SK-N-SH (cell line): ENCODE measurements at regions not wholly inside any gene's neighbourhood (a gene's known extent, or its start where the extent isn't known, plus 50 kb on each side); places are given as distances from the start of the nearest gene placed in this dataset.

ENCODE experiments used
- CTCF ChIA-PET: fragments of 300-600, 350-600 bp; formaldehyde crosslinking; extraction: SDS; loops from one replicate; lab custom pipeline; 2021; lab: Yijun Ruan, JAX
- POLR2A ChIA-PET: fragments of 350-600 bp; sonication (Branson Sonifier 250); formaldehyde crosslinking; extraction: SDS; loops from one replicate; lab custom pipeline; 2020; ENCODE audit warnings: antibody characterized with exemption, inconsistent platforms; lab: Yijun Ruan, JAX
- DNase-seq: peaks from one replicate; pipeline ENCODE4 v3.0.0; 2012
- H2AFZ ChIP-seq: fragments of 200-600 bp; sonication (generic); 2 replicates; pipeline ENCODE4 v1.8.1; 2016; ENCODE audit warnings: antibody characterized with exemption, mild to moderate bottlenecking, low read depth
- H3F3A ChIP-seq: fragments of 200-600 bp; sonication (generic); replicated peaks from 2 replicates; pipeline ENCODE3; 2016; ENCODE audit warnings: antibody characterized with exemption, mild to moderate bottlenecking; ENCODE audit not compliant: insufficient read depth
- H3K27ac ChIP-seq, 2 experiments: fragments of 200-500 bp in 1 of 2; fragments of 200-600 bp in 1 of 2; sonication (Bioruptor generic) in 1 of 2; sonication (generic), shearing (Covaris generic) in 1 of 2; 2 replicates each; pipeline versions ENCODE4 v1.5.1 to v1.6.1; 2014 to 2016; ENCODE audit warnings: low read depth in 2 of 2, inconsistent platforms in 1 of 2, low read length in 1 of 2, mild to moderate bottlenecking in 1 of 2, mixed read lengths in 1 of 2
- H3K27me3 ChIP-seq: fragments of 200-600 bp; sonication (generic), shearing (Covaris generic); 2 replicates; pipeline ENCODE4 v1.6.1; 2016; ENCODE audit warnings: mixed run types; ENCODE audit not compliant: insufficient read depth
- H3K36me3 ChIP-seq, 2 experiments: fragments of 200-500 bp in 1 of 2; fragments of 200-600 bp in 1 of 2; sonication (Bioruptor generic) in 1 of 2; sonication (generic) in 1 of 2; replicated peaks in 1 of 2; 2 replicates each; pipeline versions ENCODE3 to v1.5.1; 2014 to 2016; ENCODE audit warnings: low read length in 1 of 2, mild to moderate bottlenecking in 1 of 2; ENCODE audit not compliant: insufficient read depth in 2 of 2, control insufficient read depth in 1 of 2
- H3K4me1 ChIP-seq, 2 experiments: fragments of 200-500 bp in 1 of 2; fragments of 200-600 bp in 1 of 2; sonication (Bioruptor generic) in 1 of 2; sonication (generic), shearing (Covaris generic) in 1 of 2; 2 replicates each; pipeline versions ENCODE4 v1.5.1 to v1.6.1; 2014 to 2016; ENCODE audit warnings: low read depth in 1 of 2, low read length in 1 of 2, mixed run types in 1 of 2; ENCODE audit not compliant: insufficient read depth in 2 of 2, control insufficient read depth in 1 of 2
- H3K4me2 ChIP-seq: fragments of 200-600 bp; sonication (generic), shearing (Covaris generic); 2 replicates; pipeline ENCODE4 v1.6.1; 2017; ENCODE audit warnings: mixed run types
- H3K4me3 ChIP-seq, 2 experiments: fragments of 200-500 bp in 1 of 2; fragments of 200-600 bp in 1 of 2; sonication (Bioruptor generic) in 1 of 2; sonication (generic), shearing (Covaris generic) in 1 of 2; 2 replicates each; pipeline versions ENCODE4 v1.5.1 to v1.8.1; 2014 to 2016; ENCODE audit warnings: low read depth in 2 of 2, inconsistent platforms in 1 of 2, low read length in 1 of 2, mild to moderate bottlenecking in 1 of 2, mixed read lengths in 1 of 2, moderate library complexity in 1 of 2
- H3K79me2 ChIP-seq: fragments of 200-600 bp; sonication (generic); 2 replicates; pipeline ENCODE4 v1.8.1; 2017; ENCODE audit warnings: mild to moderate bottlenecking; ENCODE audit not compliant: insufficient read depth
- H3K9ac ChIP-seq: fragments of 200-600 bp; sonication (generic); 2 replicates; pipeline ENCODE4 v1.6.1; 2017; ENCODE audit warnings: mixed run types
- H3K9me2 ChIP-seq: fragments of 200-600 bp; sonication (generic); 2 replicates; pipeline ENCODE4 v1.6.1; 2017; ENCODE audit warnings: mixed run types
- H3K9me3 ChIP-seq: fragments of 200-600 bp; sonication (generic); 2 replicates; pipeline ENCODE4 v1.6.1; 2017; ENCODE audit warnings: mixed run types, mild to moderate bottlenecking, moderate library complexity
- H4K20me1 ChIP-seq: fragments of 200-600 bp; sonication (generic); 2 replicates; pipeline ENCODE4 v1.6.1; 2017; ENCODE audit warnings: mild to moderate bottlenecking, mixed run types; ENCODE audit not compliant: insufficient read depth
- GATA2 ChIP-seq: sonication (generic); formaldehyde crosslinking; IDR thresholded peaks from 2 replicates; pipeline ENCODE4 v1.5.0; 2020; ENCODE audit warnings: mild to moderate bottlenecking, missing genetic modification reagents
- MEF2A ChIP-seq: IDR thresholded peaks from 2 replicates; pipeline ENCODE4 v1.4.0; 2012; ENCODE audit warnings: low read depth, borderline replicate concordance
- TCF12 ChIP-seq: IDR thresholded peaks from 2 replicates; pipeline ENCODE4 v1.4.0; 2012
- YY1 ChIP-seq: IDR thresholded peaks from 2 replicates; pipeline ENCODE4 v1.4.0; 2012; ENCODE audit warnings: low read depth, mild to moderate bottlenecking
- WGBS: methylation state at CpG from one replicate; pipeline ENCODE4 v1.1.6; 2017; ENCODE audit warnings: low lambda C conversion rate; 5-methylcytosine and 5-hydroxymethylcytosine counted together
- TF ChIP-seq, protein P1 (sequence below): fragments of 150-350 bp; IDR thresholded peaks from 2 replicates; pipeline ENCODE4 v1.6.1; 2017; ENCODE audit warnings: antibody characterized with exemption, low read length, low read depth, borderline replicate concordance
- TF ChIP-seq, protein P2 (sequence below): IDR thresholded peaks from 2 replicates; pipeline ENCODE4 v1.4.0; 2012; ENCODE audit warnings: low read depth, borderline replicate concordance
- TF ChIP-seq, protein P3 (sequence below): IDR thresholded peaks from 2 replicates; pipeline ENCODE4; 2012

DNA sequence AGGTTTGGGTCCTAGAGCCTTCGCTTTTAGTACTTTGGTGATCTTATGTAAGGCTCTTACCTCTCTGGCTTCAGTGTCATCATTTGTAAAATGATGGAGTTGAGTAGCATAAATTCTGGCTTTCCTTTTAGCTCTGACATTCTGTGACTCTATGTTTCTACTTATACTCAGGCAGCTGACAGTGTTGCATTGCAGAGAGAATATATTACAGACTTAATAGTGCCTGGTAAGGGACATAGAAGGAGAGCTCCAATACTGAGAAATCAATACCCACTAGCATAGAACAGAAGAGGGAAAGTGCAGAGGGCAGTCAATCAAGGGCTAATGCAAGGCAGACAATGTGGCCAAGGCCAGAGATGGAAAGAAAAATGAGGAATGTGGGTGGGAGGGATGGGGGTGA is 371.4 kb upstream of the TLE4 start (continued):
- TF ChIP-seq, protein P1, sequence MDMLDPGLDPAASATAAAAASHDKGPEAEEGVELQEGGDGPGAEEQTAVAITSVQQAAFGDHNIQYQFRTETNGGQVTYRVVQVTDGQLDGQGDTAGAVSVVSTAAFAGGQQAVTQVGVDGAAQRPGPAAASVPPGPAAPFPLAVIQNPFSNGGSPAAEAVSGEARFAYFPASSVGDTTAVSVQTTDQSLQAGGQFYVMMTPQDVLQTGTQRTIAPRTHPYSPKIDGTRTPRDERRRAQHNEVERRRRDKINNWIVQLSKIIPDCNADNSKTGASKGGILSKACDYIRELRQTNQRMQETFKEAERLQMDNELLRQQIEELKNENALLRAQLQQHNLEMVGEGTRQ: no peak

DNA sequence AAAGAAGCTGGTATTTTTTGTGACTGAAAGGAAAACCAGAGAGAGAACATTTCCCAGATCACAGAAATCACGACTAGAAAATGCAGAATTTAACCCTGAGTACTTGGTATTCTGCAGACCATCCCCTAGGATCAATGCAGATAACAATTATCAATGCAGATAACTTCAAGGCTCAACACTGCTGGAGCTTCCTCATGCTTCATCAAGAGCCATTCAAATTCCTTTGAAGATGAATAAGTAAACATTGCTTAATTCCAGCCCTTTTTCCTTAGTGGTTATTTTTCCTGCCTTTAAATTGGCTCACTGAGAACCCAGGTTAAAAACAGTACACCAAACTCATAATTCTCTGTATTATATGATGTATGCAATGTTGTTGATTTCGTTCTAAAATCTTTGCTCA is 370.1 kb upstream of the TLE4 start:
- H4K20me1 ChIP-seq: no peaks in the 10 kb centered on the region
- H3K9ac ChIP-seq: no peak overlapping the region
- ChIA-PET POLR2A (no interaction called here), CTCF (interaction anchor here (0.9 kb wide), 1 partner anchor 36 kb away, joined by 3 read pairs; no protein-coding TSS in a partner anchor)
- no peak overlapping the region for H3K4me3 ChIP-seq
- H3K4me1 ChIP-seq: no peaks in the 10 kb centered on the region
- no peak overlapping the region for H2AFZ ChIP-seq
- no peak overlapping the region for H3K27ac ChIP-seq
- no peaks in the 10 kb centered on the region for H3K36me3 ChIP-seq
- no peaks in the 10 kb centered on the region for H3F3A ChIP-seq
- WGBS: 60% methylated on average over 2 of the region's 2 CpGs
- H3K4me2 ChIP-seq: no peak overlapping the region
- H3K27me3 ChIP-seq: no peaks in the 10 kb centered on the region
- TF ChIP-seq YY1: no peak
- TF ChIP-seq, protein P2, sequence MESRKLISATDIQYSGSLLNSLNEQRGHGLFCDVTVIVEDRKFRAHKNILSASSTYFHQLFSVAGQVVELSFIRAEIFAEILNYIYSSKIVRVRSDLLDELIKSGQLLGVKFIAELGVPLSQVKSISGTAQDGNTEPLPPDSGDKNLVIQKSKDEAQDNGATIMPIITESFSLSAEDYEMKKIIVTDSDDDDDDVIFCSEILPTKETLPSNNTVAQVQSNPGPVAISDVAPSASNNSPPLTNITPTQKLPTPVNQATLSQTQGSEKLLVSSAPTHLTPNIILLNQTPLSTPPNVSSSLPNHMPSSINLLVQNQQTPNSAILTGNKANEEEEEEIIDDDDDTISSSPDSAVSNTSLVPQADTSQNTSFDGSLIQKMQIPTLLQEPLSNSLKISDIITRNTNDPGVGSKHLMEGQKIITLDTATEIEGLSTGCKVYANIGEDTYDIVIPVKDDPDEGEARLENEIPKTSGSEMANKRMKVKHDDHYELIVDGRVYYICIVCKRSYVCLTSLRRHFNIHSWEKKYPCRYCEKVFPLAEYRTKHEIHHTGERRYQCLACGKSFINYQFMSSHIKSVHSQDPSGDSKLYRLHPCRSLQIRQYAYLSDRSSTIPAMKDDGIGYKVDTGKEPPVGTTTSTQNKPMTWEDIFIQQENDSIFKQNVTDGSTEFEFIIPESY: no peak
- TF ChIP-seq MEF2A: no peak
- TF ChIP-seq, all 33 proteins: peak for 0
- Histone ChIP-seq H3K9me3 (no peaks in the 10 kb centered on the region), H3K9me2 (no peaks in the 10 kb centered on the region), H3K79me2 (no peaks in the 10 kb centered on the region)
- no peak for DNase-seq

DNA sequence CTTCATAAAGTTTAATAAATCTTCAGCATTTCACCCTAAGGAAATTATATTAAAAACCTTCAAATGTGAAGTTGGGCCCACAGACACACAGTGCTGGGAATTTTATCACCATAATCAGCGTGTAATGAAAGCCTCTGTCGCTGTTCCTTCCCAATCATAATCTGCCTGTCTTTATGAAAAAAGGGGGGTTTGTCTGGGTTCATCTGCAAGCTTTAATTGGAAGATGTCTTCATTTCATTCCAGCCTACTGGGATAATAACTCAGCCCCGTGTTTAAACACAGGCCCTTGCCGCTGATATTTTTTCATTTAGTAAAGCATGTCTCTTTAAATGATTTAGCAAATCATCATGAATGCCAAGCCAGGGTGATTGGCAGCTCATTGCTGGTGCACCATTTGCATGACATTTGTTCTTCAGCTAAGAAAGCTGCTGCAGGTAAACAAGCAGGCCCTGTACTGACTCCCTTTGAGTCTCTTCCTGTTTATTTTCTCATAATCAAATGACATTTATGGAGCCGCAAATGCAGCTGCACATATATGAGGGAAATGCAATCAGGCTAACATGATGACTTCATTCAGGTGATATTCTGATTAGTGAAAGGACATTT is 362.9 kb upstream of the TLE4 start:
- TF ChIP-seq, protein P3, sequence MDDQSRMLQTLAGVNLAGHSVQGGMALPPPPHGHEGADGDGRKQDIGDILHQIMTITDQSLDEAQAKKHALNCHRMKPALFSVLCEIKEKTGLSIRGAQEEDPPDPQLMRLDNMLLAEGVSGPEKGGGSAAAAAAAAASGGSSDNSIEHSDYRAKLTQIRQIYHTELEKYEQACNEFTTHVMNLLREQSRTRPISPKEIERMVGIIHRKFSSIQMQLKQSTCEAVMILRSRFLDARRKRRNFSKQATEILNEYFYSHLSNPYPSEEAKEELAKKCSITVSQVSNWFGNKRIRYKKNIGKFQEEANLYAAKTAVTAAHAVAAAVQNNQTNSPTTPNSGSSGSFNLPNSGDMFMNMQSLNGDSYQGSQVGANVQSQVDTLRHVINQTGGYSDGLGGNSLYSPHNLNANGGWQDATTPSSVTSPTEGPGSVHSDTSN: peak; percentile 11; the same call in 1 of the 2 replicates
- TF ChIP-seq GATA2 (CRISPR knock-in tag): peak; percentile 30; the same call in 1 of the 2 replicates
- no peak for TF ChIP-seq TCF12
- ChIA-PET POLR2A (no interaction called here), CTCF (no interaction called here)
- H3K4me3 ChIP-seq: no peak overlapping the region
- no peak overlapping the region for H3K27ac ChIP-seq
- no peaks in the 10 kb centered on the region for H3K27me3 ChIP-seq
- H3K9me3 ChIP-seq: no peaks in the 10 kb centered on the region
- no peaks in the 10 kb centered on the region for H4K20me1 ChIP-seq
- no peaks in the 10 kb centered on the region for H3K36me3 ChIP-seq
- no peaks in the 10 kb centered on the region for H3K79me2 ChIP-seq
- H3K4me1 ChIP-seq: peaks cover 0 to 4% of the 10 kb centered on the region in 2 experiments; a peak in 1 of 4 replicates
- no peak for DNase-seq
- no peak overlapping the region for H2AFZ ChIP-seq
- H3K9me2 ChIP-seq: no peaks in the 10 kb centered on the region
- H3F3A ChIP-seq: no peaks in the 10 kb centered on the region
- no peak overlapping the region for H3K9ac ChIP-seq
- 56% methylated on average over 5 of the region's 5 CpGs for WGBS
- H3K4me2 ChIP-seq: no peak overlapping the region
